HG02852 (cell line): ENCODE measurements at regions not wholly inside any gene's neighbourhood (a gene's known extent, or its start where the extent isn't known, plus 50 kb on each side); places are given as distances from the start of the nearest gene placed in this dataset.

Experiments used
- ATAC-seq: cut with Tn5 transposase; IDR thresholded peaks from one replicate; pipeline ENCODE4 v1.9.1; 2021; ENCODE audit warnings: mild to moderate bottlenecking, moderate library complexity; ENCODE audit not compliant: unreplicated experiment

DNA sequence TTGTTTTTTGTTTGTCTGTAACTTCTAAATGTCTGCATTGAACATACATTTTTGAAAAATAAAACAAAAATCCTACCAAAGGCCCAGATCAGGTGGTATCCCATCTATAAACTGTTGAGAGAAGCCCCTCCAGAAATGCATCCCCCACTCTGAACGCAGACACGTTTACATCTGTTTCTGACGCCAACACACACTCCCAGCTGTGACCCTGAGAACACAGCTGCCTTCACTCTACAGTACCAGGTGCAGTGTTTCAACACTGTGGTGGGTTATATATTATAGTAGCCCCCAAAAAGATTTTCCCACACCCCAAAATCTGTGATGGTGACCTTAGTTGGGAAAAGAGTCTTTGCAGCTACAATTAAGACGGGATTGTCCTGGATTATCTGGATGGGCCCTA lies 199.1 kb upstream of the JARID2 start:
- no peak for ATAC-seq

DNA sequence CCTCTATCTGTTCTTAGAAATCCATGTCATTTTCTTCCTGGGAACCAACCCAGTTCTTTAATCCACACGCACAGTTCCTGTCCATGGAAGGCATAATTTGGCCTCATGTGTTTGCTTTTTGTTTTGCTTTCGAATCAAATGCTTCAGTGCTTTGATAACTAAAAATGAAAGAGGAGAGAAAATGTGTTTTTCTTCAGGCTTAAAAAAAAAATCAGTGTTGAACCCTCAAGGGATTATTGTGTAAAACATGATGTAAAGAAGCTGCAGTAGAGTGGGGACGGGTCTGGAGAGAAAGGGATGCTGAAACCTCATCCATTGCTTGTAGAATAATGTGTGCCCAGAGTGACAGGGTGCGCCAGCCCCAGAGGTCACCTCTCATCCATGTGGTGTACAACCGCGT lies 197.5 kb upstream of the JARID2 start:
- no peak for ATAC-seq

DNA sequence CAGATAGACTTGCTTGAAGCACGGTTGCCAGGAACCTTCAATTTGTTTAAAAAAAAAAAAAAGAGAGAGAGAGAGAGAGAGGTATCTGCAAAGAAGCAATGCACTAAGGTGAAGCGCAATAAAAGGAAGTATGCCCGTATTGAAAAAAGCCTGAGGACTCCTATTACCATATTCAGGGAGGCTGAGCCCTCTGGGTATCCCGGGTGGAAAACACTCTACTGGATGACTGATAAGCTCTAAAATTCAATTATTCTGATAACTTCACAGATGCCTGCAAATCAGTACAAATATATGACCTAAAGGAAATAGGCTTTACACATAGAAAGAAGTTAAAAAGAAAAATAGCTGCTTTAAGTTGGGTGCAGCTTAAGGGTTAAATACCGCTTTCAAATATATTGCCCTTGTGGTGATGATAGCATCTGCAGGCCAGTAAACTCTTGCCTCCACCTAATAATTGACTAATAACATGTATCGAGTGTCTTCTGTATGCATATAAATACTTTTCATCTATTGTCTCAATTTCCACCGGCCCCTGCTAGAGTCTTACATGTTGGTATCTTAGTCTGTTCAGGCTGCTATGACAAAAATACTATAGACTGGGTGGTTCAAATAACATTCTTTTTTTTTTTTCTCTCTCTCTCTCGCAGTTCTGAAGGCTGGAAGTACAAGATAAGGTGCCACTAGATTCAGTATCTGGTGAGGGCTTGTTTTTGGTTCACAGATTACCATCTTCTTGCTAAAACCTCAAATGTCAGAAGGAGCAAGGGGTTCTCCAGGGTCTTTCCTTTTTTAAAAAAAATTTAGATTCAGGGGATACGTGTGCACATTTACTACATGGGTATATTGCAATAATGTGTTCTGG lies 187.4 kb upstream of the JARID2 start:
- no peak for ATAC-seq

DNA sequence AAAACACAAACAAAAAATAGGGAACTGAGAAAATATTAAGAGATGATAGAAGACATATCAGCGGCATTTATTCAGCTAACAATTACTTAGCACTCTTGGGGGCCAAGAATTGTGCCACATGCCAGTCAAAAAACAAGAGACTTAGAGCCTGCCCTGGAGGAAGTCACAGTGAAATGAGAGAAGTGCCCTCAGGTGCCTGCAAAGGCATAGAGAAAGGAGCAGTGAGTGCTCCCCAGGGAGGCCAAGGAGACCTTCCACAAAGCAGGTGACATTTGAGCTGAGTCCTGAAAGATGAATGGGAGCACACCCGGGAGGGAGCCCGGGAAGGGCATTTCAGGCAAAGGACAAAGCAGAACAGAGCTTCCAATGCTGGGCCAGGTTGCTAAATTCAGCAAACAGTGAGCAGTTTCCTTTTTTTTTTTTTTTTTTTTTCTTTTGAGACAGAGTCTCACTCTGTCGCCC lies 184.7 kb upstream of the JARID2 start:
- ATAC-seq, result no peak

DNA sequence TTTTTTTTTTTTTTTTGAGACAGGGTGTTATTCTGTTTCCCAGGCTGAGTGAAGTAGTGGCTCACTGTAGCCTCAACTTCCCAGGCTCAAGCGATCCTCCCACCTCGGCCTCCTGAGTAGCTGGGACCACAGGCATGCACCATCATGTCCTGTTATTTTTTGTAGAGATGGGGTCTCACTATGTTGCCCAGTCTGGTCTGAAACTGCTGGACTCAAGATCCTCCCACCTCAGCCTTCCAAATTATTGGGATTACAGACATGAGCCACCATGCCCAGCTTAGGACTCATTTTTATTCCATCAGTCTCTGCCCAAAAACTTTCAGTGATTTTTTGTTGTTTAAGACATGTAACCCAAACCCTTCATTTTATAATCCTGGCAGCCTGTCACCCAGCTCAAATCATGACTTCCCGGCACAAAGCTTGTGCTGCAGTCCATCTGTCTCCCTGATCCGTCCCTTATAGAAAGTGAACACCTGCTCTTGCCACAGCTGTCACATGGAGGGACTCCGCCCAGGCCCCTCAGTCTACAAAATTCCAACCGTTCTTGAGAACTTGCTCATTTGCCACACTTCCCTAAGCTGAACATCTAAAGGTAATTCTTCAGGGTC lies 183.9 kb upstream of the JARID2 start:
- no peak for ATAC-seq

DNA sequence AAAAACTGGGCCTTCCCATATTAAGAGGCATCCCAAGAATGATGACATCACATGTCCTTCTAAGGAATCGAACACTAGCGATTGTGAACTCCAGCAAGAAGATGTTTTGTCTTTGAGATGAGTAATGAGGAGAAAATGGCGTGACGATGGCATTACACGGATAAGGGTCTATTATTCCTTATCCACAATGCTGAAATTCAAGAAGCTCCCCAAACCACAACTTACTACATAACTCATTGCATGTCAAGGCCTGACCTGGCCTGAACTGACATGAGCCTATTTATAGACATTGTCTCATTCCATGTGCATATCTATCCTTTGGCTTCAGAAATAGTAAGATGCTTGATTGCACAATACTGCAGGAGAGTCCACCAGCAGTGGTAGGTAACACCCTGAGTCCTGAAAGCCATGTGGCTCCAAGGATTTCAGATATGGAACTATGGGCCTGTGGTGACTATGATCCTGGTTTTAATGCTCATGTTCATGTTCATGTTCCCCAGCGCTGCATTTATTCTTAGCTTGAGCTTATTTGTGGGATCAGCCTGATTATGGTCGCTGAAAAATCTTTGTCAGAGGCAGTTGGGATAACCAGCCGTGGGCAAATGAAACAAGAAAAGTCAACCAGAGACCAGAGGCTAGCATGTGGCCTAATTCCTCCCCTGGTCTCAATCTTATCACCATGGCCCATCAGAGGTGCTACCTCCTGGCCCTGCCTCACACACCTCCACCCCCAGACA lies 183.2 kb upstream of the JARID2 start:
- no peak for ATAC-seq

DNA sequence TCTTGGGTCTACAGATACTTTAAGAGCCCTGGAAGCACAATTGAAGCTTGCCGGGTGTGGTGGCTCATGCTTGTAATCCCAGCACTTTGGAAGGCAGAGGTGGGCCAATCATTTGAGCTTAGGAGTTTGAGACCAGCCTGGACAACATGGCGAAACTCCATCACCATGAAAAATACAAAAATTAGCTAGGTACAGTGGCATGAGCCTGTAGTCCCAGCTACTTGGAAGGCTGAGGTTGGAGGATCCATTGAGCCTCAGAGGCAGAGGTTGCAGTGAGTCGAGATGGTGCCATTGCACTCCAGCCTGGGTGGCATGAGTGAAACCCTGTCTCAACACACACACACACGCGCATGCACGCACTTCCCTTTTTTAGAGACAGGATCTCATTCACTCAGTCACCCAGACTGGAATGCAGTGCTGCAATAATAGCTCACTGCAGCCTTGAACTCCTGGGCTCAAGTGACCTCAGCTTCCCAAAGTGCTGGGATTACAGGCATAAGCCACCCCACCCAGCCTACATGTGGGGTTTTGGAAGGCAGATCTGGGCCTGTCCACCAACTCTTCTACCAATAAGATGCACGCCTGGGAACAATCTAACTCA lies 182.5 kb upstream of the JARID2 start:
- ATAC-seq, result no peak

DNA sequence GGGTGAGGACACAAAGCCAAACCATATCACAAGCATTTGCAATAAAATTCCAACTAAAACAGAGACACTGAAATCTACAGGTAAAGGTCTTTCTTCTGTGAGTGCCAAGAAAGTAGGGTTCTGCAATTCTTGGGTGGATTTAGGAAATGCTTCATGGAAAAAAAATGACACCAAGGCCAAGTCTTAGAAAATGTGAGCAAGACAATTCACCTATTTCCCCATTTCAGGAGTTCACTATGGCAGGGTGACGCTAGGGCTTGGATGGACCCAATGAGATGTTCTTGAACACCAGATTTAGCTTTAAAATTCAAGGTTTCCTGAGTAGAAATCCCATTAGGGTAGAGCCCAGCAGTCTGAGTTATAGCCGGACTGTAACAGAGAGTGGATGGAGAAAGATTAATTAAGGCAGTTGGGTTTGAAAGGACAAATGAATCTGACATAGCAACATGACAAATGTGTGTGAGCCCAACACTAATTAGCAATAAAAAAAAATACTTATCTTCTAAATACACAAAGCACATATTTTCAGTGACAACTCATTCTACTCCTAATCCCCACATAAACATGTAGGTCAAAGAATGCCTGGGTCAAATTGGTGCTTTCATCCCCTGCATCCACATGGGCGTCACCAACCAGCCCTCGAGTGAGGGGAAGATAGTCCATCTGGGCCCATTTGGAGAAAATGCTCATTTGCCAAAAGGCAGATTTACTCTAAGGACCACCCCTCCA lies 180.4 kb upstream of the JARID2 start:
- no peak for ATAC-seq

DNA sequence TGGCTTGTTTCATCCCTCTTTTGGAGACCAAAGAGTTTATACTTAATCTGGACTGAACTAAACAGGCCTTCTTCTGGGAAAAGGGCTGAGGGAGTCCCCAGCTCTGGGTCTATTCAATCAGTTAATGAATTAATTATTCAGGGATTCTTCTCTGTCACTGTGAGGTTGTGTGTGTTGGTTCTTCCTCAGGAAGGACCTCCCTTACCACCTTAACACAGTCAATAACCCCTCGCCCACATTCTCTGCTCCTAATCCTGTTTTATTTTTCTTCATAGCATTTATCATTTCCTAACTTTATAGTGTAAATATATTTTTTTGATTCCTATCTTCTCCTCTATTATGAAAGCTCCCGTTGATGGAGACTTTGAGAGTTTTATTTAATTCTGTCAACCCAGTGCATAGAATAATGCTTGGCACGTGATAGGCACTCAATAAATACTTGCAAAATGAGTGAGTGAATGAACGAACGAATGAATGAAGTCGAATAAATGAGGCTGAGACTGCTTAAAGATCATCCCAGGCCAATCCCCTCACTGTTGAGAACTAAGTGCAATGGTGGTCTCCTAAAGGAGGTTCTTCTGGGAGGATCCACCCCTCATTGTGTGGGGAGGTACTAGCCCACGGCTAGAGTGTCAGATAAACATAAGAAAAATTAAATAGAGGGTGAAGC lies 179.6 kb upstream of the JARID2 start:
- ATAC-seq, result no peak

DNA sequence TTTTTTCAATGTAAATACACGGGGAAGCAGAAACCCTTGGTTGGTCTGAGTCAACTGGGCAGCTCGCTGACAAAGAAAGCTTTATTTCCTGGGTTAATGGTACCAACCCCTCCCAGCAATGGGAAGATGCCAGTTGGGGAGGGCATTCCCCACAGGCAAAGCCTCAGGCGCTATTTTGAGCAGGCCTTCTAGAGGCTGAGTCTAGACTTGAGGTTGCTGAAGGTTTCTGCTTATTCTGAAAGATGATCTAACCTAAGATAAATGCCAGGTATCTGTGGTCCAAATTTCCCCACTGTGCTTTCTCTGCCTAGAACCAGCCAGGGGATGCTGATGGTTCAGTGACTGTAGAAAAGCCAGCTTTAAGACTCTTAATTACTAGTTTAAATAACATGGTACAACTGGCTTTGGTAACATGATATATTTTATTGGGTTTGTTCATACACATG lies 172.5 kb upstream of the JARID2 start:
- ATAC-seq, result no peak

DNA sequence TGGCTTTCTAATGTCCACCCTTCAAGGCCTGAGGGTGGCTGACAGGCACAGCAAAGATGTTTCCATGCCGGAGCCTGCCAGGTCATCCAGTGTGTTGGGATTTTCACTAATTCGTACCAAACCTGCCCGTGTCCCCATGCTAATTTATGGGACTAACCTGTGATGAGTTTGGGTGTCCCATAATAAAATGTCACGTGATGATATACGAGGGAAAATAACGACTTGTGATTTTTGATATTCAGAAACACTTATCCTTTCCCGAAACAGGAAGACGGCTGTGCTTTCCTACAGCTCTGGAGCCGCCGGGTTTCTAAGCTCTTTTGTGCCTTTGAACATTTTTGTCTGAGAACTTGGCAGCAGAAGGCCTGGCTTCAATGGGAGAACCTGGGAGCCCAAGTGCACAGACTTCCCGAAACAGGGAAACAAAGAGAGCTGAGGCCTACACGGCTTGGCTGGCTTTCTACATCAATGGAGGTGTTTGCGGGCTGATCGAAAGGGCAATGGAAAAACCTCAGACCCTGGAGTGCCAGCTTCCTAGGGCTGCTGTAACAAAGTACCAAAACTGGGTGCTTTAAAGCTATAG lies 171.9 kb upstream of the JARID2 start:
- ATAC-seq, result no peak

DNA sequence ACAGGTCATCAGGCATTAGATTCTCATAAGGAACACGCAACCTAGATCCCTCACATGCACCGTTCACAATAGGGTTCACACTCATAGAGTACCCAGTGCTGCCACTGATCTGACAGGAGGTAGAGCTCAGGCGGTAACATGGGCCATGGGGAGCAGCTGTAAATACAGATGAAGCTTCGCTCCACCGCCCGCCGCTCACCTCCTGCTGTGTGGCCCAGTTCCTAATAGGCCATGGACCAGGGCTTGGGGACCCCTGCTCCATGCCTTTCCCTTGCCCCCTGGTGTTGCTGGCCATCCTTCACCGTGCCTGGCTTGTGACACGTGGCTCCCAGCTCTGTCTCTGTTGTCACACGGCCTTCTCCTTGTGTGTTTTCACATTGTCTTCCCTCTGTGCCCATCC lies 171.1 kb upstream of the JARID2 start:
- ATAC-seq, result no peak

DNA sequence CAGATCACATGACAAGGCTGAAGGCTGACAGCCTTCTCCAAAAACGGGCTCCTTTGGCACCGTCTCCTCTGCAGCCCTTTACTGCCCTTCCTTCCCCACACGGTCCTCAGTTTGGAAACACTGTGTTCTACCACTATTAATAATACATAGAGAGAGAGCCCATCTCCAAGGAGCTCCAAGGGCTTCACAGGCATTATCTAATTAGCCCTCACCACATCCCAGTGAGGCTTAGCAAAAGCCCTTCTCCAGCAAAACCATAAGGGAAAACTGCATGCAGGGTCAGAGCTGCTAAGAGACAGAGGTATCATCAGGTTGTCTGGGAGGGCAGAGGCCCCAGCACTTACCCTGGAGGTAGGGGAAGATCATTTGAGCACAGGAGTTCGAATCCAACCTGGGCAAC lies 169.3 kb upstream of the JARID2 start:
- ATAC-seq, result no peak

DNA sequence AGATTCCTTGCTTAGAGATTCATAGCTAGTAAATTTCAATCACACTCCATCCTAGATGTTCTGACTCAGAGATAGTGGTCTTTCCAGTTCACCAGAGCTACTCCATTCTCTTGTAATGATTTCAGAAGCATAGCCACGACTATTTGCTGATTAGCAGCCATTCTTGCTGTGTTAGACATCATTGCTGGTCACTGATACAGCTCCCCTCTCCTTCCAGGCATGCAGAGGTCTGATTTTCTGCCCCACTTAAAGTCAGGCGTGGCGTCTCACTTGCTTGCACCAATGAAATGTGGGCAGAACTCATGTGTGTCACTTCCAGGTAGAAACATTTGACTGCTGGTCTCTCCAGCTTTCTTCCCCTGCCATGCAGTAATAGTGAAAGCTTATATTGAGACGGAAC lies 168.9 kb upstream of the JARID2 start:
- ATAC-seq, result no peak

DNA sequence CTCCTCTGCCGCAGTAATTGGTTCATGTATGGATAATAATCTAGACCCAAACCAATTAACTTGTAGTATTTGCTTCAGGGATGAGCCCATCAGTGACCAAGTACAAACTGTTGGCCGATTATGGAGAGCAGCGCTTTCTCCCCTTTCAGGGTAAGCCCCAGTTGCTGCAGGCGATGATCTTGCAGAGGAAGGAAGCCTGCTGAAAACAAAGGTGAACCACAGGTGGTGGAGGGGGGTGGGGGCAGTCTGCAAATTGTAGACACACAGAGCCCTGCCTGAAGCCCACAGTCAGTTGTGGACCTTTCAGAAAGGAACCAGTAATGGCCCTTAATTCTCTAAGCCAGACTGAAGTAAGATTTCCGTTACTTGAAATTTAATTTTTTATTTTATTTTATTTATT lies 167.9 kb upstream of the JARID2 start:
- ATAC-seq, result no peak

DNA sequence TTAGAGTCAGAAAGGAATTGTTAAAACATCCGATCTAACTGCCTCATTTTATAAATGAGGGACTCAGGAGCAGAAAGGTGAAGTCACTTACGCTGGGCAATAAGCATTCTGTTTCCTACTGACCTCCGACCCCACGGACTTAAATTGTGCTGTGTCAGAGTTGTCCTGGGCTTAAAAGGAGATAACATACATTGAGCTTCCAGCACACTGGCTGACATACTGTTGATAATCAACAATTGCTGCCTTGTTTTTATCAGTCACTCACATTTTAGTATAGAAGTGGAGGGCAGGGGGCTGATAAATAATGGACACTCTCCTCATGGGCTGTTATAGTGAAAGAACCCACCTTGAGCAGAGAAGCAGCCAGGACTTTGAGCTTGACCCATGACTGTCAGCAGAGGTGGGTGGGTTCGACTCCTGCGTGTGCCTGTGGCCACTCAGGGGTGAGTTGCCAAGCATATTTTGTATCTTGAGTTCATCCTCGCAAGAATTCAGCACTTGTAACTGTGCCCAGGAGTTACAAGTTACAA lies 166.5 kb upstream of the JARID2 start:
- ATAC-seq, result no peak

DNA sequence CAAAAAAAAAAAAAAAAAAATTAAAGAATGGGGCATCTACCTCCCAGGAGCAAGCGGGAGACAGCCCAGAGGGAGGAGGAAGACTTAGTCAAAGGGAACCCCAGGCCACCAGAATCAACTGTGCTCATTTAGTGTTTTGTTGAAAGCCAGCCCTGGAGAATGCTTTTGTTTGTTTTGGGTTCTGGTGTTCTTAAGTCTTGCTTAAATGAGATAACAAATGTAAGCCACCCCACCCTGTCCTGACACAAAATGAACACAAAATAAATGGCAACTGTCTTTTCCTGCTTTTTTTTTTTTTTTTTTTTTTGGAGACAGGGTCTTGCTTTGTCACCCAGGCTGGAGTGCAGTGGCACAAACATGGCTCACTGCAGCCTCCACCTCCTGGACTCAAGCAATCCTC lies 165.0 kb upstream of the JARID2 start:
- ATAC-seq, result no peak

DNA sequence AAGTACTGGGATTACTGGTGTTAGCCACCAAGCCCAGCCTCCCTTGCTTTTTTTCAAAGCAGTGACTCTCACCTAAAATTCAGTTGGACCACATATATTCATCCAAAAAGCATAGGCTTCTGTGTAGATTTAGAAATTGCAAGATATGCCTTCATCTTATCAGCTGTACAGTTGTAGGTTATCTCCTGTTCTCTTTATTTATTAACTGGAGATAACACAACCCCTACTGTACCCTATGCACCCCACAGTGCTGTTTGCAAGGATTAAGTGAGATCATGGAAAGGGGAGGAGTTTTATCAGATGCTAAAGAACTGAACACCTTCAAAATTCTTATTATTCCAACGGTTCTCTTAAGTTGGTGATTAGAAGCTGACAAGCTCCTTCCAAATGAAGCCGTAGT lies 164.4 kb upstream of the JARID2 start:
- no peak for ATAC-seq

DNA sequence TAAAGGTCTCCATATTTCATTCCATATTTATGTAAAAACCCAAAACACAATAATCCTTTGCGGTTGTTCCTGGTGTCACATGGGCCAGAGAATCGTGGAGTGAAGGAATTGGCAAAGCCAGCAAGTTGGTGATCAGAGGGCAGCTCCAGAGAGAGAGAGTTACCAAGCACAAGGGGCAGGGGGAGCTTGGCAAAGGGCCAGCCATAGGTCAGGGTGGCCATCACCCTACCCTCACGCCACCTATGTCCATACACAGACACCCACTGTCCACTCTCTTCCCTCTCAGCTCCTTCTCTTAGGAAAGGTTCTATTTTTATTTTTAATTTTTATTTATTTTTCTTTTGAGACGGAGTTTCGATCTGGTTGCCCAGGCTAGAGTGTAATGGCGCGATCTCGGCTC lies 163.2 kb upstream of the JARID2 start:
- ATAC-seq, result no peak
